ENCODE measurements at regions not wholly inside any gene's neighbourhood (a gene's known extent, or its start where the extent isn't known, plus 50 kb on each side); places are given as distances from the start of the nearest gene placed in this dataset.

- TF ChIP-seq, protein P1, sequence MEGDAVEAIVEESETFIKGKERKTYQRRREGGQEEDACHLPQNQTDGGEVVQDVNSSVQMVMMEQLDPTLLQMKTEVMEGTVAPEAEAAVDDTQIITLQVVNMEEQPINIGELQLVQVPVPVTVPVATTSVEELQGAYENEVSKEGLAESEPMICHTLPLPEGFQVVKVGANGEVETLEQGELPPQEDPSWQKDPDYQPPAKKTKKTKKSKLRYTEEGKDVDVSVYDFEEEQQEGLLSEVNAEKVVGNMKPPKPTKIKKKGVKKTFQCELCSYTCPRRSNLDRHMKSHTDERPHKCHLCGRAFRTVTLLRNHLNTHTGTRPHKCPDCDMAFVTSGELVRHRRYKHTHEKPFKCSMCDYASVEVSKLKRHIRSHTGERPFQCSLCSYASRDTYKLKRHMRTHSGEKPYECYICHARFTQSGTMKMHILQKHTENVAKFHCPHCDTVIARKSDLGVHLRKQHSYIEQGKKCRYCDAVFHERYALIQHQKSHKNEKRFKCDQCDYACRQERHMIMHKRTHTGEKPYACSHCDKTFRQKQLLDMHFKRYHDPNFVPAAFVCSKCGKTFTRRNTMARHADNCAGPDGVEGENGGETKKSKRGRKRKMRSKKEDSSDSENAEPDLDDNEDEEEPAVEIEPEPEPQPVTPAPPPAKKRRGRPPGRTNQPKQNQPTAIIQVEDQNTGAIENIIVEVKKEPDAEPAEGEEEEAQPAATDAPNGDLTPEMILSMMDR (IDR thresholded peaks at IDR 0.05; ENCODE audit: insufficient read depth, low read depth, low read length) = no peak
- no peak for TF ChIP-seq EZH2 (IDR thresholded peaks at IDR 0.05; ENCODE audit: insufficient read depth, low read length)
These were observed 90.8 kb downstream of the FAM124B start for GRCh38 chr2:224310943-224311625.

All from astrocyte (in vitro differentiated cells and primary cell).